HEK293T (cell line): ENCODE measurements at regions not wholly inside any gene's neighbourhood (a gene's known extent, or its start where the extent isn't known, plus 50 kb on each side); places are given as distances from the start of the nearest gene placed in this dataset.

Source experiments
- ELF4 ChIP-seq: fragments of 450-650 bp; IDR thresholded peaks from 2 replicates; pipeline ENCODE4 v1.6.1; 2017; ENCODE audit warnings: antibody characterized with exemption
- FOXM1 ChIP-seq: fragments of 450-650 bp; IDR thresholded peaks from 2 replicates; pipeline ENCODE4 v1.6.1; 2017; ENCODE audit warnings: mild to moderate bottlenecking, borderline replicate concordance
- L3MBTL2 ChIP-seq: fragments of 450-650 bp; conservative IDR thresholded peaks from 2 replicates; pipeline ENCODE4 v1.6.1; 2016; ENCODE audit warnings: mild to moderate bottlenecking
- SP1 ChIP-seq: fragments of 450-650 bp; IDR thresholded peaks from 2 replicates; pipeline ENCODE4 v1.6.1; 2017
- SUZ12 ChIP-seq: fragments of 450-650 bp; IDR thresholded peaks from 2 replicates; pipeline ENCODE4 v1.6.1; 2016; ENCODE audit warnings: mild to moderate bottlenecking
- TARDBP ChIP-seq: fragments of 450-650 bp; IDR thresholded peaks from 2 replicates; pipeline ENCODE4 v1.6.1; 2016
- ZNF384 ChIP-seq: fragments of 450-650 bp; IDR thresholded peaks from 2 replicates; pipeline ENCODE4 v1.6.1; 2016
- TF ChIP-seq, protein P1 (sequence below): fragments of 450-650 bp; IDR thresholded peaks from 2 replicates; pipeline ENCODE4 v1.6.1; 2016

DNA sequence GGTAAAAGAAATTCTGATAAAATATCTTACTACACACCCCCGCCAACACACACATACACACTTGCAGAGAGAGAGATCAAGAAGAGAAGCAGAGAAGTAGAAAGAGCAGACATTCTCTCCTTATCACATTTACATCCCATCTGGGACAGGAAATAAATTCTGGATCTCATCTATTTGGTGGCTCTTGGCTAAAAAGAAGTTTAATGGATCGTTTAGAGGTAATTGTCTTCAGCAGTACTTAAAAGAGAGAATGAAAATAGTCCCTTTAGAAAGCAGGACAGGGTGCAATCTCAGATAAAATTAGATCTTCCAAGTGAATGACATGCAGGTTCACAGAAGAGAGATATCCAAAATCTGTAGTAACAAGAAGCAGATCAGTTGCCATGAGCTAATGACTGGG lies 1392.5 kb downstream of the RAPGEF2 start:
- no peak for TF ChIP-seq L3MBTL2
- no peak for TF ChIP-seq TARDBP
- no peak for TF ChIP-seq SP1
- no peak for TF ChIP-seq FOXM1
- TF ChIP-seq, protein P1, sequence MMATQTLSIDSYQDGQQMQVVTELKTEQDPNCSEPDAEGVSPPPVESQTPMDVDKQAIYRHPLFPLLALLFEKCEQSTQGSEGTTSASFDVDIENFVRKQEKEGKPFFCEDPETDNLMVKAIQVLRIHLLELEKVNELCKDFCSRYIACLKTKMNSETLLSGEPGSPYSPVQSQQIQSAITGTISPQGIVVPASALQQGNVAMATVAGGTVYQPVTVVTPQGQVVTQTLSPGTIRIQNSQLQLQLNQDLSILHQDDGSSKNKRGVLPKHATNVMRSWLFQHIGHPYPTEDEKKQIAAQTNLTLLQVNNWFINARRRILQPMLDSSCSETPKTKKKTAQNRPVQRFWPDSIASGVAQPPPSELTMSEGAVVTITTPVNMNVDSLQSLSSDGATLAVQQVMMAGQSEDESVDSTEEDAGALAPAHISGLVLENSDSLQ: no peak
- TF ChIP-seq SUZ12: no peak
- no peak for TF ChIP-seq ELF4
- TF ChIP-seq ZNF384: no peak
